A549 (cell line): ENCODE measurements at regions not wholly inside any gene's neighbourhood (a gene's known extent, or its start where the extent isn't known, plus 50 kb on each side); places are given as distances from the start of the nearest gene placed in this dataset.
A peak's percentile ranks its signal among the peaks of the same experiment; 100 is the strongest.

Experiments used
- ATAC-seq, 2 experiments: fragments of 200-7000 bp in 1 of 2; fragments of >200 bp in 1 of 2; cut with Nextera tagmentation in 1 of 2; cut with Tn5 transposase in 1 of 2; 3 replicates each; pipeline versions ENCODE4 v1.8.0 to v1.9.1; 2018 to 2020; ENCODE audit warnings: mild to moderate bottlenecking in 1 of 2, moderate library complexity in 1 of 2
- CTCF ChIA-PET: fragments of 300-600 bp; sonication (Branson Sonifier 250); formaldehyde crosslinking; extraction: SDS; loops from one replicate; lab custom pipeline; 2021; ENCODE audit warnings: antibody characterized with exemption, inconsistent platforms; lab: Yijun Ruan, JAX
- POLR2A ChIA-PET: fragments of 350-600 bp; formaldehyde crosslinking; extraction: SDS; loops from one replicate; lab custom pipeline; 2021; ENCODE audit warnings: antibody characterized with exemption, inconsistent platforms; lab: Yijun Ruan, JAX
- DNase-seq, 2 experiments: peaks; one replicate each; pipeline versions ENCODE4 v3.0.0 to v3.0.0-alpha.2; 2011 to 2016; ENCODE audit warnings: low read depth in 1 of 2, low spot score in 1 of 2
- FAIRE-seq: peaks from 2 replicates; lab custom pipeline; 2011; peaks lifted over from hg19 to GRCh38; lab: Jason Lieb, UNC
- H3K27ac ChIP-seq, 2 experiments: fragments of >200 bp; sonication (Bioruptor Twin); formaldehyde crosslinking; 3 replicates each; pipeline ENCODE4 v1.5.1; 2016 to 2017
- H3K4me1 ChIP-seq: fragments of >200 bp; sonication (Bioruptor Twin); formaldehyde crosslinking; 3 replicates; pipeline ENCODE4 v1.6.1; 2016
- H3K4me2 ChIP-seq: fragments of >200 bp; sonication (Bioruptor Twin); formaldehyde crosslinking; 3 replicates; pipeline ENCODE4 v1.6.1; 2016
- H3K4me3 ChIP-seq: fragments of >200 bp; sonication (Bioruptor Twin); formaldehyde crosslinking; 3 replicates; pipeline ENCODE4 v1.5.1; 2016
- H3K9me3 ChIP-seq: fragments of >200 bp; sonication (Bioruptor Twin); formaldehyde crosslinking; 3 replicates; pipeline ENCODE4 v1.6.1; 2016
- CBX2 ChIP-seq: fragments of 200-600 bp; sonication (generic); IDR thresholded peaks from 2 replicates; pipeline ENCODE4 v1.6.1; 2016; ENCODE audit warnings: low read depth, mild to moderate bottlenecking, borderline replicate concordance
- CEBPB ChIP-seq, 2 experiments: fragments of >200 bp in 1 of 2; sonication (Bioruptor Twin) in 1 of 2; formaldehyde crosslinking in 1 of 2; IDR thresholded peaks; 2 replicates each; pipeline ENCODE4 v1.6.1; 2012 to 2016
- EHF ChIP-seq: fragments of 250-450 bp; sonication (Bioruptor Pico); IDR thresholded peaks from 2 replicates; pipeline ENCODE4 v1.5.0; 2020; ENCODE audit warnings: mild to moderate bottlenecking
- FOSB ChIP-seq: fragments of 250-450 bp; sonication (Bioruptor Pico); IDR thresholded peaks from 2 replicates; pipeline ENCODE4 v1.5.0; 2020; ENCODE audit warnings: mild to moderate bottlenecking, moderate library complexity
- FOSL2 ChIP-seq, 2 experiments: fragments of 450-650 bp in 1 of 2; fragments of >200 bp in 1 of 2; sonication (Bioruptor Twin) in 1 of 2; formaldehyde crosslinking; IDR thresholded peaks; 2 replicates each; pipeline versions ENCODE4 v1.5.0 to v1.6.1; 2016 to 2020; ENCODE audit warnings: mild to moderate bottlenecking in 1 of 2, moderate library complexity in 1 of 2
- FOXS1 ChIP-seq: fragments of 250-450 bp; sonication (Bioruptor Pico); IDR thresholded peaks from 2 replicates; pipeline ENCODE4 v1.5.0; 2020; ENCODE audit warnings: mild to moderate bottlenecking, moderate library complexity
- HEYL ChIP-seq: fragments of 250-450 bp; sonication (Bioruptor Pico); IDR thresholded peaks from 2 replicates; pipeline ENCODE4 v1.8.0; 2021; ENCODE audit warnings: mild to moderate bottlenecking, moderate library complexity
- HOXA7 ChIP-seq: fragments of 250-450 bp; sonication (Bioruptor Pico); IDR thresholded peaks from 2 replicates; pipeline ENCODE4 v1.5.0; 2020; ENCODE audit warnings: mild to moderate bottlenecking, moderate library complexity
- JUNB ChIP-seq: fragments of >200 bp; sonication (Bioruptor Twin); formaldehyde crosslinking; IDR thresholded peaks from 2 replicates; pipeline ENCODE4 v1.6.1; 2016
- MAFK ChIP-seq: fragments of 450-650 bp; IDR thresholded peaks from 2 replicates; pipeline ENCODE4 v1.6.1; 2014; ENCODE audit not compliant: partially characterized antibody
- NR3C1 ChIP-seq: fragments of >200 bp; sonication (Bioruptor Twin); formaldehyde crosslinking; IDR thresholded peaks from 3 replicates; pipeline ENCODE4 v1.6.1; 2017
- POLR2AphosphoS2 ChIP-seq: conservative IDR thresholded peaks from 2 replicates; pipeline ENCODE4 v1.6.1; 2012; ENCODE audit warnings: low read length, improper control_type of control experiment, inconsistent platforms
- RAD21 ChIP-seq, 2 experiments: fragments of >200 bp in 1 of 2; sonication (Bioruptor Twin) in 1 of 2; formaldehyde crosslinking in 1 of 2; IDR thresholded peaks in 1 of 2; conservative IDR thresholded peaks in 1 of 2; 2 replicates in 1 of 2; 3 replicates in 1 of 2; pipeline ENCODE4 v1.6.1; 2012 to 2018; ENCODE audit warnings: inconsistent platforms in 1 of 2
- RARB ChIP-seq: fragments of 250-450 bp; sonication (Bioruptor Pico); IDR thresholded peaks from 2 replicates; pipeline ENCODE4 v1.8.0; 2021; ENCODE audit warnings: mild to moderate bottlenecking, moderate library complexity
- SMC3 ChIP-seq: fragments of >200 bp; sonication (Bioruptor Twin); formaldehyde crosslinking; IDR thresholded peaks from 3 replicates; pipeline ENCODE4 v1.6.1; 2018; ENCODE audit warnings: inconsistent platforms
- SREBF2 ChIP-seq: fragments of 450-650 bp; IDR thresholded peaks from 2 replicates; pipeline ENCODE4 v1.6.1; 2014; ENCODE audit warnings: mild to moderate bottlenecking, moderate library complexity
- ZSCAN20 ChIP-seq: fragments of 250-450 bp; sonication (Bioruptor Pico); IDR thresholded peaks from 2 replicates; pipeline ENCODE4 v1.8.0; 2022; ENCODE audit warnings: mild to moderate bottlenecking, moderate library complexity
- WGBS: methylation state at CpG from one replicate; pipeline ENCODE4 v1.1.6; 2017; ENCODE audit errors: missing lambda C conversion rate; 5-methylcytosine and 5-hydroxymethylcytosine counted together
- TF ChIP-seq, protein P1 (sequence below): IDR thresholded peaks from 2 replicates; pipeline ENCODE4 v1.6.1; 2012
- TF ChIP-seq, protein P2 (sequence below): fragments of 450-650 bp; IDR thresholded peaks from 2 replicates; pipeline ENCODE4 v1.6.1; 2014; ENCODE audit warnings: antibody characterized with exemption
- TF ChIP-seq, protein P3 (sequence below): fragments of >200 bp; sonication (Bioruptor Twin); formaldehyde crosslinking; IDR thresholded peaks from 2 replicates; pipeline ENCODE4 v1.6.1; 2016
- TF ChIP-seq, protein P4 (sequence below): fragments of 250-450 bp; sonication (Bioruptor Pico); IDR thresholded peaks from 2 replicates; pipeline ENCODE4 v1.5.0; 2021; ENCODE audit warnings: mild to moderate bottlenecking, moderate library complexity, borderline replicate concordance
- TF ChIP-seq, protein P5 (sequence below): fragments of 250-450 bp; sonication (Bioruptor Pico); IDR thresholded peaks from 2 replicates; pipeline ENCODE4 v1.5.0; 2020; ENCODE audit warnings: low read depth, mild to moderate bottlenecking, moderate library complexity

DNA sequence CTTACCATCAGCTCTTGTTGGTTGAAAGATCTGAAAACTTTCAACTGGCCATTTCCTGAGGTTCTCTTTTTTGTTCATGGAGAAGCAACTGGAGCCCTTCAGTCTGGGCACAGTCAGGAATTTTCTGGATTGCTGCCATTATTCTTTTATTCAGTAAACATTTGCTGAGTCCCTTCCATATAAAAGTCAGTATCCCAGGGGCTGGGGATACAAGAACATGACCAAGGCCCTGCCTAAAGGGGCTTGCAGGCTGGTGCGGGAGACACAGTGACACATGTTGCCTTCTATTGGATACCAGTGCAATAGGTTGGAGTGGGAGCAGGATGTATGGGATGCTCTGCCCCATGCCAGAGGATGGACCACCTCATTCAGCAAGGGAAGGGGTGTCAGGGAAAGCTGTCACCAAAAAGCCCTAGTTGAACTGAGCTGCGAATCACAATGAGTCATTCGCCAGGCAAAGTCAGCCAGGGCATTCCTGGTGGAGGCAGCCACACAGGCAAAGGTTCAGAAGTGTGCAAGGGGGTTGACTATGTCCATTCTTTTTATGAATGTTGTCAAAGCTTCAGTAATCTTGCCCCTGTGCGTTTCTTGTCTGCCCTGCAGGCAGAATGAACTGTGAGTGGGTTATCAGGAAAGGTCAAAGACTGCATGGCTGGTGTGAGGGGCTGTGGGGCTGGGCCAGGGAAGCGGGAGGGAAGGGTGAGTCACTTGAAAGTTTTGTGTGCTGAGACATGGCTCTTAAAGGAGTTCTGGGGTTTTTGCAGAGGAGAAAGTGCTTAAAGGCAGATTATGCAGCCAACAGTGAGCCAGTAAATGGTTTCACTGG, 395.9 kb downstream of the KCNRG start:
- TF ChIP-seq RAD21 (conservative IDR thresholded peaks at IDR 0.05 in 1 of 2, IDR thresholded peaks at IDR 0.05 in 1 of 2) (peak in 1 of 2 experiments; percentile 10; a peak in 1 of 5 replicates), JUNB (peak; percentile 73), HEYL (no peak), FOSL2 (IDR thresholded peaks at IDR 0.05) (peak; percentile 54), FOSL2 (CRISPR knock-in tag; IDR thresholded peaks at IDR 0.05) (peak; percentile 55), POLR2AphosphoS2 (no peak), SMC3 (0 out of 3 replicates have a peak, but pooled peaks have one; percentile 17), EHF (CRISPR knock-in tag) (no peak)
- TF ChIP-seq, protein P1, sequence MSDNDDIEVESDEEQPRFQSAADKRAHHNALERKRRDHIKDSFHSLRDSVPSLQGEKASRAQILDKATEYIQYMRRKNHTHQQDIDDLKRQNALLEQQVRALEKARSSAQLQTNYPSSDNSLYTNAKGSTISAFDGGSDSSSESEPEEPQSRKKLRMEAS = peak; percentile 48; the same call in 1 of the 2 replicates
- TF ChIP-seq, protein P2, sequence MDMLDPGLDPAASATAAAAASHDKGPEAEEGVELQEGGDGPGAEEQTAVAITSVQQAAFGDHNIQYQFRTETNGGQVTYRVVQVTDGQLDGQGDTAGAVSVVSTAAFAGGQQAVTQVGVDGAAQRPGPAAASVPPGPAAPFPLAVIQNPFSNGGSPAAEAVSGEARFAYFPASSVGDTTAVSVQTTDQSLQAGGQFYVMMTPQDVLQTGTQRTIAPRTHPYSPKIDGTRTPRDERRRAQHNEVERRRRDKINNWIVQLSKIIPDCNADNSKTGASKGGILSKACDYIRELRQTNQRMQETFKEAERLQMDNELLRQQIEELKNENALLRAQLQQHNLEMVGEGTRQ = no peak
- TF ChIP-seq, all 56 proteins: peak for 5
- Histone ChIP-seq H3K4me2 (peak overlapping the region; percentile 52), H3K4me1 (peaks cover 26% of the 10 kb centered on the region), H3K27ac (peak overlapping the region; percentile 43 to 68; a peak in 5 of 6 replicates), H3K4me3 (no peak overlapping the region), H3K9me3 (no peaks in the 10 kb centered on the region)
- ATAC-seq = peak; percentile 95 to 98
- no peak for FAIRE-seq
- peak; percentile 54 to 67 for DNase-seq
- ChIA-PET POLR2A (no interaction called here), CTCF (no interaction called here)
- WGBS = 29% methylated on average over 3 of the region's 5 CpGs

DNA sequence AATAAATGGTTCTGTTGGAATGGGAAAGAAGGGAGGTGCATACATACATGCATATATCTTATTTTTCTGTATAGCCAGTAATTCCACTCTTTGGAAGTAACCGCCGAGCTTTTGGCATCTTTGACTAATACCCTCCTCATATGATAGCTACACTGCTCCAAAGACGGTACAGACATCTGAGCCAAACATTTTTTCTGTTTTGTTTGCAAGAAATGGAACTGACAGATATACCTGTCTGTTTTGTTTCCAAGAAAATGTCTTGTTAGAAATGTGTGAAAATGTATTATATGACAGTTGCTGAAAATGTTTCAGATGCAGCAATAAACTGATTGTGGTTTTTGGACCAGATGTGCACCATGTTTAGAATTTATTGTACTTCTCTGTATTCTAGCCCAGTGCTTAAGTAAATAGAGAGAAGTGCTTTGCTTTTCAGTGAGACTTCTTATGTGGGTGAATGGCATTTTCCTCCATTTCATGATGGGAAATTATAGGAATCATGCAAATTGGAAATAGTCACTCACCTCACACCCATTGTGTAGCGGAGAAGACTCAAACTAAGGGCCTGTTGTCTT, 396.9 kb downstream of the KCNRG start:
- ChIA-PET POLR2A (no interaction called here), CTCF (no interaction called here)
- Histone ChIP-seq H3K4me2 (peak overlapping the region; percentile 52), H3K9me3 (no peaks in the 10 kb centered on the region), H3K4me3 (no peak overlapping the region), H3K27ac (peak overlapping the region in 1 of 2 experiments; percentile 68; a peak in 4 of 6 replicates), H3K4me1 (peaks cover 26% of the 10 kb centered on the region)
- DNase-seq (no peak), ATAC-seq (no peak)
- TF ChIP-seq CBX2 (no peak), SREBF2 (no peak), FOSB (no peak), ZSCAN20 (CRISPR knock-in tag) (no peak), NR3C1 (no peak), RARB (CRISPR knock-in tag) (no peak), RAD21 (conservative IDR thresholded peaks at IDR 0.05 in 1 of 2, IDR thresholded peaks at IDR 0.05 in 1 of 2) (no peak), HOXA7 (no peak), HEYL (no peak), FOXS1 (CRISPR knock-in tag) (no peak), CEBPB (IDR thresholded peaks at IDR 0.05) (no peak), MAFK (no peak)
- TF ChIP-seq, protein P3, sequence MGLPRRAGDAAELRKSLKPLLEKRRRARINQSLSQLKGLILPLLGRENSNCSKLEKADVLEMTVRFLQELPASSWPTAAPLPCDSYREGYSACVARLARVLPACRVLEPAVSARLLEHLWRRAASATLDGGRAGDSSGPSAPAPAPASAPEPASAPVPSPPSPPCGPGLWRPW = no peak
- TF ChIP-seq, protein P4, sequence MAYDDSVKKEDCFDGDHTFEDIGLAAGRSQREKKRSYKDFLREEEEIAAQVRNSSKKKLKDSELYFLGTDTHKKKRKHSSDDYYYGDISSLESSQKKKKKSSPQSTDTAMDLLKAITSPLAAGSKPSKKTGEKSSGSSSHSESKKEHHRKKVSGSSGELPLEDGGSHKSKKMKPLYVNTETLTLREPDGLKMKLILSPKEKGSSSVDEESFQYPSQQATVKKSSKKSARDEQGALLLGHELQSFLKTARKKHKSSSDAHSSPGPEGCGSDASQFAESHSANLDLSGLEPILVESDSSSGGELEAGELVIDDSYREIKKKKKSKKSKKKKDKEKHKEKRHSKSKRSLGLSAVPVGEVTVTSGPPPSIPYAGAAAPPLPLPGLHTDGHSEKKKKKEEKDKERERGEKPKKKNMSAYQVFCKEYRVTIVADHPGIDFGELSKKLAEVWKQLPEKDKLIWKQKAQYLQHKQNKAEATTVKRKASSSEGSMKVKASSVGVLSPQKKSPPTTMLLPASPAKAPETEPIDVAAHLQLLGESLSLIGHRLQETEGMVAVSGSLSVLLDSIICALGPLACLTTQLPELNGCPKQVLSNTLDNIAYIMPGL = no peak
- TF ChIP-seq, protein P5, sequence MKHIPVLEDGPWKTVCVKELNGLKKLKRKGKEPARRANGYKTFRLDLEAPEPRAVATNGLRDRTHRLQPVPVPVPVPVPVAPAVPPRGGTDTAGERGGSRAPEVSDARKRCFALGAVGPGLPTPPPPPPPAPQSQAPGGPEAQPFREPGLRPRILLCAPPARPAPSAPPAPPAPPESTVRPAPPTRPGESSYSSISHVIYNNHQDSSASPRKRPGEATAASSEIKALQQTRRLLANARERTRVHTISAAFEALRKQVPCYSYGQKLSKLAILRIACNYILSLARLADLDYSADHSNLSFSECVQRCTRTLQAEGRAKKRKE (CRISPR knock-in tag) = no peak
- TF ChIP-seq, all 56 proteins: peak for 0
- 94% methylated on average over 4 of the region's 4 CpGs for WGBS
- FAIRE-seq = no peak
